ENCODE measurements at regions not wholly inside any gene's neighbourhood (a gene's known extent, or its start where the extent isn't known, plus 50 kb on each side); places are given as distances from the start of the nearest gene placed in this dataset.

DNA sequence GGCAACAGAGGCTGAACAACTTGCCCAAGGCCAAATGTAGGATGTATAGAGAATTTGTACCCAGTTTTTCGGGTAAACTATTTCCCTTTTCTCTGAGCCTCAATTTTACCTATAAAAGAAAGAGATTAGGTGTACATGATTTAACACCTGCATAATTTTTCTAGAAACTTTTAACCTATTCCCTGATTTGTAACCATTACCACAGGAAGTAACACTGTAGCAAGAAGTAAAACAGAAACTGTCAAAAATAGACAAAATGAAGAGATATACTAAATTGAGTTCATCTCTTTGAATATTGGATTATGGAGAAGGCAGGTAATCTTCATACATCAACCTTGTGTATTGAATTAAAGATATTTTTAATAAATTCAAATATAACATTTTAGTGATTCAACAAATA lies 136.2 kb downstream of the ZC3H11B start:
- no peak for DNase-seq (ENCODE audit: low read depth in 2 of 2)

DNA sequence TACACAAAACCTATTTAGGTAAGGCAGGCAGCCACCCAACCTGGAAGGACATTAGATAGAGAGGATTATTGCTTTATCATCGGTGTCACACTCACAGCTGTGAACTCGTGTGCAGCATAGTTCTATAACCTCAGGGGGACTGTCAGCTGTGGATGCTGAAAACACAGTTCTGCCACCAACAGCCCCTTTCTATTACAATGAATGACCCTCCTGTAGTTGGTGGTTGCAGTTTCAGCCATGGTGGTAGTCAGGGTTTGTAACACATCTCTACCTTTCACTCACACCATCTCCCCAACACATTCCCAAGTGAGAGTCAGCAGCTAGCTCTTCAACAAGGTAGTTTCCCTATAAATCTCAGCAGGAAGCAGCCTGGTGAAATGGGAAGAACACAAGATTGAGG lies 136.8 kb downstream of the ZC3H11B start:
- no peak for DNase-seq (ENCODE audit: low read depth in 2 of 2)

DNA sequence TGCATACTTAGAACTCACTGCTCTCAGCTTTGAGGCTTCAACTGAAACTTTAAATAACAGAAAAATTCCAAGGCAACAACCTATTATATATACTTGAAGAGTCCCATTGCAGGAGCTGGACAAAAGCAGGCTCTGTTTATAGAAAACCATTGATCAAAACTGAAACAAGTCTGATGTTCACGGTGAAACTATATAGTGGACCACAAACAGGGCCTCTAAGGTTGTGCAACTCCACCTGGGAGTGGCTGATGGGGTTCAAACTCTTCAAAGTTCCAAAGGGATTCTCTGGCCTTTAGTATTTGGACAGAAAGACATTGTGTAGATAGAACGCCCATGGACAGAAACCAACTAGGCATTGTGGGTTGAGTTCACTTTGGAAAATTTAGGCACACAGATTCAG lies 140.3 kb downstream of the ZC3H11B start:
- no peak for DNase-seq (ENCODE audit: low read depth in 2 of 2)

DNA sequence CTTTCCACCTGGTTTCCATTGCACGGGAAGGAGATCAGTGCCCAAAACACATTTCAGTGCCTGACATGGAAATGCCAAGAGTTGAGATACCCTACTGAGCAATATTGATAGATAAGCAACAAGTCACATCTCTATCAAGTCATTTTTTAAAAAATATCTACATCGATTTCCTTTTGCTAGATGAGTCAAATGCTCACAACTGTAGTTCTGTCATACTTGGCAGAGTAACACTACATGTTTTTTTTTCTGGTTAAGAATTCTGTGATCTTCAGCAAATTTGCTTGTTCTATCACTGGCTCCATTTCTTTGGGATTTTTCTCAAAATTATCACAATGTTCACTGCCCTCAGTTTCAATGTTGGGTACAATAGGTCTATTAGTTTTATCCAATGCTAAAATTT lies 145.4 kb downstream of the ZC3H11B start:
- no peak for DNase-seq (ENCODE audit: low read depth in 2 of 2)

DNA sequence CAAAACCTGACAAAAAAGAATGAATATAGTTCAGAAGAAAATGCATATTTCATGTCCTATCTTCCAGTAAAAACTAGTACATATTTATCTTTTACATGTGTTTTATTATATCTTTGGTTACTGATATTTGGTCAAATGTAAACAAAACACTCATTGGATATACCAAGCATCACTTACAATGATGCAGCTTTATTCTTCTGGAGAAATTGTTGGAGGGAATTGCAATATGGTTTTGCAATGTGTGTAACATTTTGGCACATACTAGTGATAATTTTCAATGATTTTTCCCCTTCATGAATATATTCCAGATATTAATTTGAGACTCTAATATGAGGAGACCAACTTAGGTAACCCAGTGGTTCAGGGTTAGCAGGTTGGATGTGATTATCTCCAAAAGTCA lies 146.1 kb downstream of the ZC3H11B start:
- no peak for DNase-seq (ENCODE audit: low read depth in 2 of 2)

DNA sequence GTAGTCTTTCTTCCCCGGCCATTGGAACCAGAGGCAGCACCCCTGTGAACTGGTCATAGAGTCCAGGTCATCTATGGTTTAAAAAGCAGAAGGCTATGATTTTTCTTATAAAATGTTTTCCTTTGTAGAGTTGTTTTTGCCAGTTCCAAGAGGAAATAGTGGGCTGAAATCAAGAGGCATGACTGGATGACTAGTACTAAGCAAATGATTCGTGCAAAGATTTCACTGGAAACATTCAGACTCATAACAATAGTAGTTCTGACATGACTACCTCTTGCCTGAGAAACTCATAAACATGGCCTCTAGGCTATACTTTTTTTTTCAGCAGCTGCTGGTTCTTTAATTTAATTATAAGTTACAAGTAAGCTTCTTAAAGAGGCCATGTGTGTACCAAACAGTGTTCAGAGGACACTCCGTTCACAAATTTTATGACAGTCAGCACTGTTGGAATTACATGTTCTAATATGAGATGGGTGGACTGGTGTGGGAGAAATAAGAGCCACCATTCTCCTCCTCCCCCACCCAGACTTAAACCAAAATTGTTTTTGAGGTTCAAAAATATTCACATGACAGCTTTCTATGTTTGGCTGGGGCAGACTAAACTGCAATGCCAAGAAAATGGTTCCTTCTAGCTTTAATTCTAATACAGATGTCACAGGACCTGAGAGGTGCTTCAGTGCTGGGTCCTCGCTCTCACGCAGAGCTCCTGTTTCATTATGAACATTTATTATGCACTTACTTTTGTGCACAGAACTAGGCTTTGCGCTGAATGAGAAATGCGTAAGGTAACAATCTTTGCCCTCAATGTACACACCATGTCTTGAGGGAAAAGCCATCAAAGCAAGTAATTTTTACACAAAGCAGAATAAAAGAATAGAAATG lies 147.5 kb downstream of the ZC3H11B start:
- DNase-seq (ENCODE audit: low read depth in 2 of 2), result no peak

DNA sequence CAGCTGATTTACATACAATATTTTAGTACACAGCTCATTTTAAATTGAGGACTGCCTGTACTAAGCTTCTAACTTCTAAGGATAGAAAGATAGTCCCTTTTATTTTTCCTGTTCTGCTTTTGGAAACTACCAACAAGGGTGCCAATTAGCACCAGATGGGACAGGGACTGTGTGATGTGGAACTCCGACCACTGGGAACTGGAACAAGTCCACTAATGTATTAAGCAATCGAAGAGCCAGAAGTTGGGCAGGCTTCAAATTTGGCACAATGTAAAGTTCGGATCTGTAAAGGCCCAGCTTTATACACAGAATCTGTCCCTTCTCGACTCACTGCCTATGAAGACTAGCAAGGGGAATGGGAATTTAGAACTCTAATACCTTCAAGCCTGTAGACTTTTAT lies 149.3 kb downstream of the ZC3H11B start:
- no peak for DNase-seq (ENCODE audit: low read depth in 2 of 2)

DNA sequence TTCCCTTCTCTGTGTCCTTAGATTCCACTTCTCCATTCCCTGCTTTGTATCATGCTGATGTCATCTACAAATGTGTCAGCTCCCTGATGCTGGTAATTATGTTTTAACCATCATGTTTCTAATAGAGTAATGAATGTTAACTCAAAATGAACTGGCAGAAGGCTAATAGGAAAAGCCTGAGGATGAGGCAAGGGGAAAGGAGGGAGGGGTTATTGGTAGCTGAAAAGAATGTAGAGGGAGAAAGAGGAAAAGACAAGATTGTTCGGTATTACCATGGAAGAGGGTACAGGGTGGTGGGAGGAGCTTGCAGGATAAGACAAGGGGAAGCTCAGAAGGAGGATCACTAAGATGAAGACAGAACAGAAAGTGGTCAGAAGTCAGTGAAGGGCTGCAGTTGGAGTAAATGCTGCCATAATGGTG lies 150.9 kb downstream of the ZC3H11B start:
- DNase-seq (ENCODE audit: low read depth in 2 of 2), result no peak

DNA sequence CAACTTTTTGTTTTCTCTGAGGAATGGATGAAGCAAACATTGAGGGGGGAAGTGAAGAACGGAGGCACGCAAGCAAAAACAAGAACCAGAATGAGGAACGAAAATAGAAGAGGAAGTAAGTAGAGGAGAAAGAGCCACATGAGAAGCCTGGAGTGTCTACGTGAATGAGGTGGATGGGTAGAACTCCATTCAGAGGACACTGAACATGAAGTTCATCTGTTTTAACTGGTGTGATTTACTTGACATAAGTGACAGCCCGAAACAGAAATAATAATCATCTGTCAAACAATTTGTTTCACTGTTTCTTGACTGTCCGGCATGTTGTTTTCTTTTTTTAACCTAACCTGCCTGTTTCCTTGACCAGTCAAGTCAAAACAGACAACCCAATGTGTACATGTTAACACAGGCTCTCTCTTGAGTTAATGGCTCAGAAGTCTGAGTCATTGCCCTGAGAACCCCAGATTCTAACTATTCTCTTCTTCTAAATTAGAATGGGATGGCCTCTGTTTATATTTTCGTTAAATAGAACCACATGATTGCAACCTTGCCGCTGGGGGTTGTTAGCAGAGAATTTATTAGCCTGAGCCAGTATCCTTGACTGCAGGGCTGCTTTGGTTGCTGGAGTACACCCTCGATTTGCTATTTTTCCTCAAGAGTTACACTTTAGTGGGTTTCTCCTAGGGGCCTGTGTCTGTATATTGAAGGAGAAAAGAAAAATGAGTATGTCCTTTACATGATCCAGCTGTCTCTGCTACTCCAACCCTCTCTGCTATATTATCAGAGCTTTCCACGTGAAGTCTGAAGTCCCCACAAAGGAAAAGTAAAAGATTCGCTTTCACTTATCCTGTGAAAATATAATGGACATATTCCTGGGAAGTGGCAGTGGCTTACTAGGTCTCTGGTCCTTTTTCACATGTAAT lies 151.7 kb downstream of the ZC3H11B start:
- no peak for DNase-seq (ENCODE audit: low read depth in 2 of 2)

DNA sequence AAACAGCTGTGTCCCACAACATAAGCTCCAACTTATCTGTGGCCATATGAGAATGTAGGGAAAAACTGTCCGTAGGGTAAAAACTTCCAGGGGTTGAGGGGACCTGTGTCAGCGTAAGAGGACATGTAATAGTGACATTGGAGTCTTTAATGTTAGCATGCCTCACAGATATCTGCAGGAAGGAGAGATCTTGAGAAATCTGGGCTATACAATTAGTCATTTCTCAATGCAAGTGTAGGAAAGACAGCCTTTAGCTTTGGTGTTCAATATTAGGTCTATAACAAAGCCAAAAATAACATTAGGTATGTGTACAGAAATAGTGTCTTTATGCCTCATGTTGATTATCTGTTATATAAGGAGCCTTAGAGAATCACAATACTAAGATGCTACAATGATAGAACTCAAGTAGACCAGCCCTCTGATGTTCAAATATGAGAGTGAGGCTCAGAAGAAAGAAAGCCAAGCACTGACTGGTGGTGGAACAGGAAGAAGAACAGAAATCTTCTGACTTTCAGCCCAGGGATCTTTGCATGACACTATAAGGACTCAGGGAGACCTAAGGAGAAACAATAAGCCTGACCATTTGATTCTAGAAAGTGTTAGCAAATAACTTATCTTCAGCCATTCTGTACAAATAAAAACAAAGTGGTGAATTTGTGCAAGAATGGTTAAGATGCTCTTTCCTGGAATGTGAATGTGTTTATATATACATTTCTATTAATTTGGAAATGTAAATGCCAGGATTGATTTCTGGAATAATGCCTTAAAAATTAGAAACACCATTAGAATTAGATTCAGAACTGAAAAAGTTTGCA lies 152.6 kb downstream of the ZC3H11B start:
- DNase-seq (ENCODE audit: low read depth in 2 of 2), result no peak

DNA sequence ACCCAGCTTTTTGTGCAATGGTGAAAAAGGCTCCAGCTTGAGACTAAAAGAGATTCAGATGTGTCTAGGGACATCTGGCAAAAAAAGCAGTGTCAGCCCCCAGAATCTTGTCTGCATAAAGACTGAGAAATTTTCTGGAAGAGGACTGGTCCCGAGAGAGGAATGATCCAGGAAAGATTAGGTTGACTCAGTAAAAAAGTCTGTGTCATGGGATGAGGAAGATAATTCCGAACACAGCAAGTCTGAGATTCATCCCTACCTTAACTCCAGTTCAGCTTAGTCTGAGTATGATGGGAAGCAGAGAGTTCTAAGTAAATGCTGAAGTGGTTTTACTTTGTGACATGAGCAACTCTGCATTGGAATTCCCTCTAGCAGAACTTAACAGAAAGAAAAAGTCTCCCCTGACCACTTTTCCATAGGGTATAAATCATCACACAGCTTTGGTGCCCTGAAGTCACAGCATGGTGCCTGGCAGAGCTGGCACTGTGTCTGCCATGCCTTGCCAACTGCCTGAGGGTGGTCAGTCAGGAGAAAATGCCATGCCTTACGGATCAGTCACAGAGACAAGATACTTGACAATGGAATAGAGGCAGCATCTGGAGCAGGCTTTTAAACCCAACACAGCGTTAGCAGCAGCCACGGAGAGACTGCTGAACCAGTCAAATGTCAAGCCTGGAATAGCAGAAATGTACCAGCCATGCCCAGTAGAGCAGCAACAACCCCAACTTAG lies 153.4 kb downstream of the ZC3H11B start:
- DNase-seq (ENCODE audit: low read depth in 2 of 2), result no peak

DNA sequence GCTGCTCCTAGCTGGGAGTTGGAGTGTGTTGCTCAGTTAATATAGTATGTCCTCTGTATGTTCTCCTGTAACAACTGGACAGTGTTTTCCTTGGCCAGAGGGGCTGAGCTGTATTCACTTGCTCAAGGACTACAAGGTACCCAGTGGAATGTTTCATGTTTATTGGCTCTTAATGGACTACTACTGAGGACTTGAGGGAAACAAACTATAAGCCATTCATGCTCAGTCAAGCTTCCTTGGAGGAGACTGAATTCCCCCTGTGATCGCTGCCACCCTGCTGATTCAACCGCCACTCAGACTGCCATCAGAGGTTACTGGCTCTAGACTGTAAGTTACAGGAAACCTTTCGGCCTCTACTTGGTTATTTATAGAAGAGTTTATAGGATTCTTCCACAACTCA lies 166.6 kb downstream of the ZC3H11B start:
- DNase-seq (ENCODE audit: low read depth in 2 of 2), result no peak

DNA sequence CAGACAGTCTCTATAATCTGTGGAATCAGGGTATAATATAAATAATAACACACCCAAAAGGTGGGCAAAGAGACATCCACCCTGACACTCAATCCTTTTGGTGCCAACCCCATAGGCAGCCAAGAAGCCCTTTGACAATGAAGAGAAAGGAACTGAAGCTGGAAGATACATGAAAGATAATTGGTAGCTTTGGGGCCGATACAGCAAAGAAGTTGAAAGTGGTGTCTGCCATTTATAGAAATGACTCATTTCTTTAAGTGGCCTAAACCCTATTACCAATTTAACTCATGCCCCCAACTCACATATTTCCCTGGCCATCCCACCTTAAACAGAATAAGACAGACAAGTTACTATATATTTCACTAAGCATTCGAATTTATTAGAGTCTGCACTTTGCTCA lies 167.0 kb downstream of the ZC3H11B start:
- DNase-seq (ENCODE audit: low read depth in 2 of 2), result no peak

DNA sequence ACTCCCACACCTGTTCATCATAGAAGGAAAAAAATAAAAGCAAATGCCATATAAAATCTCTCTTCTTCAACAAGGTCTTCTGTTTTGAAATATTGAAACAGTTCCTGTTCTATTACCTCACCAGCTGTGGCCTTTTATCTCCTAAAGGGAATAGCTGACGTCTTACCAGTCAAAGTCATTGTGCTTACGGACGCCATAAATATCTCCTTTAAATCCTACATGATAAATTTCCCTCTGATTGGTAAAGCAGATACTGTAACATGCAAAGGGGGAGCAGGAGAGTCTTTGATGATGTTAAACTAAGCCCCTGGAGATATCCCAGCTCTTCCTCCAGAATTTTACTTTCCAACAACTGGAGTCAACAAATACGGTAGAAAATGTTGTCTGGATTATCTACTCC lies 168.4 kb downstream of the ZC3H11B start:
- DNase-seq (ENCODE audit: low read depth in 2 of 2), result no peak

DNA sequence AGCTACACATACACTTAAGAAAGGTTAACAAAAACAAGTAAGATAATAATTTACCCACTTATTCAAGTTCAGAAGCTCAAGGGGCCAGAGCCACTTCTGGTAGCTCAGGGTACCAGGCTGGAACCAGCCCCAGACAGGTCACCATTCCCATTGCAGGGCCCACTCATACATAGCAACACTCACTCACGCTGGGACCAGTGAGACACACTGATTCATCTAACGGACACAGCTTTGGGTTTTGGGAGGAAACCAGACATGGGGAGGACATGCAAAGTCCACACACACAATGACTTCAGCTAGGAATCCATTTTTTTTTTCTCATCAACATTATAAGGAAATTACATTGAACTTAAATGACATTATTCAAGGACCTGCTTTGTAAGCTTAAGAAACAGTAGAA lies 169.1 kb downstream of the ZC3H11B start:
- DNase-seq (ENCODE audit: low read depth in 2 of 2), result no peak

DNA sequence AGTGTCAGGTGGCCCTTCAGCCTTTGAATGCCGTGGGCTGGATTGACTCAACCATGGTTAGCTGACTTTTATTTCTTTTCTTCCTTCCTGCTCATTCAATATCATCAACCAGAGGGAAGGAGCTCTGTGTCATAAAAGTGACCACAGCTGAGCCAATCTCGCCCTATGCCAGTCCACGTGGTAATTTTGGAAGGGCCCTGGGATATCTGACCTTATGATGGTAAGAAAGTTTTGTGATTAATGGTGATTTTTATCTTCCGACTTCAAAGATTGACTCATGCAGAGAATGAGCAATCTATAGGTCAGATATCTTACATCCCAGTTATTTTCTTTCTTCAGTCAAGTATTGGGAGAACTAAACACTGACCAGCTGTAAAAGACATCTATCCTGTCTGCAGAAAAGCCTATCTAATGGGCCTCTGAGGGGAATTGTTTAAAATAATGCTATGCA lies 170.3 kb downstream of the ZC3H11B start:
- no peak for DNase-seq (ENCODE audit: low read depth in 2 of 2)

DNA sequence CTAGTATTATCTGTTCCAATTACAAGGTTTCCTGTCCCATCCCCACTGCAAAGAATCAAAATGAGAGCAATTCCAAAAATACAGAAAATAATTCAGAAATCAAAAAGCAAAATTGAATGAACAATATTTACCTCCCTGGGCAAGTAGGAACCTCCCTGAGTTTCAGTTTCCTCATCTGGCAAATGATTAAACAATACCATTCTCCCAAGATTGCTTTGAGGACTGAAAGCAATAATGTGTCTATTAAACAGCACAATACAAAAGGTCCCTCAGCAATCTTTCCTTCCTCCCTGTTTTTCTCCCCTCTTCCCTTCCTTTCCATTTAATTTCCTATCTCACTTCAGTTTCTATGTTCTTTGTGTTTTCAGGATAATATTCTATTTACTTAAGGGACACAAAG lies 171.0 kb downstream of the ZC3H11B start:
- no peak for DNase-seq (ENCODE audit: low read depth in 2 of 2)

DNA sequence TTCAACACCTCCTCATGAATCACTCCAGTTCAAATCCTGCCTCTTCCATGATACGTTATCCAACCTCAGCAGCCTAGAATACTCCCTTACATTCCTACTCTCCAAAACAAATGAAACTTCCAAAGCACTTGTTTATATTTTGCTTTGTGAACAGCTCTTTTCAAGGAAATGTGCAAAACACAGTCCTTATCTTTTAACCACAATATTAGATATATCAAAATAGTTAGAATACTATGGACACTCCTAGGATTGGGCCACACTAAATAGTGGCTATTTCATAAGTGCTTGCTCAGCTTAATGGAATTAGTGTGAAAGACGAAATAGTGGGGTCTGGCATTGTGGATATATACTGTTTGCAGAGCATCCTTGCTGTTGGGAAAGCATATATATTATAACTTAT lies 173.5 kb downstream of the ZC3H11B start:
- no peak for DNase-seq (ENCODE audit: low read depth in 2 of 2)

DNA sequence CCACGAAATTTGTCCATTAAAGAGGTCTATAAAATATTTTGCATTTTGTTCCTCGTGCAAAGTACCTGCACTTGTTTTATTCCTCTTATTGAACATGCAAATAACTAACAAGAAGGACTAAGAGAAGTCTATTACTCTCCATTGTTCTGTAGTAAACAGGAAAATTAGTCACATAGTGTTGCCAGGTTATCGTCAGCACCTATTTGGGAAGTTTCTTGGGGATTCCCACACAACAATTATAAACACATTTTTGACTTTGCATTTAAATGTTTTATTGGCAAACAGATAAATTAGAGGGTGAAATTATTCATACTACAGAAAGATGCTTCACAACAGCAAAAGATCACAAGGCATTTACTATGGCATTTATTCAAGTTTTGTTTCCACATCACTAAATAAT lies 174.5 kb downstream of the ZC3H11B start:
- DNase-seq (ENCODE audit: low read depth in 2 of 2), result no peak

DNA sequence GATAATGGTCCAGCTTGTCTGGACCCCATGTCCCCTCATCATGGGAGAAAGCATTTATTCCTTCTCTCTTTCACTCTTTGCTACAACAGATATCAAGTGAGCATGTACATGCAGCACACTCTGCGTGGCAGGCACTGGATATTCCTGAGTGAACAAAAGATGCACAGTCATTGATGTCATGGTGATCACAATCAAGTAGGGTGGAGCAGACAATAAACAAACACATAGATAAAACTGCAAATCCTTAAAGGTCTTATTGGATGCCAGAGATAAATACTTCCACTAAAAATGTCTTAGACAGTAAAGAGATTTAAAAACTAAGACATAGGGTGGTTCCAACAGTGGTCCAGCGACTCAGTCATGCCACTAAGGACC lies 178.0 kb downstream of the ZC3H11B start:
- no peak for DNase-seq (ENCODE audit: low read depth in 2 of 2)

DNA sequence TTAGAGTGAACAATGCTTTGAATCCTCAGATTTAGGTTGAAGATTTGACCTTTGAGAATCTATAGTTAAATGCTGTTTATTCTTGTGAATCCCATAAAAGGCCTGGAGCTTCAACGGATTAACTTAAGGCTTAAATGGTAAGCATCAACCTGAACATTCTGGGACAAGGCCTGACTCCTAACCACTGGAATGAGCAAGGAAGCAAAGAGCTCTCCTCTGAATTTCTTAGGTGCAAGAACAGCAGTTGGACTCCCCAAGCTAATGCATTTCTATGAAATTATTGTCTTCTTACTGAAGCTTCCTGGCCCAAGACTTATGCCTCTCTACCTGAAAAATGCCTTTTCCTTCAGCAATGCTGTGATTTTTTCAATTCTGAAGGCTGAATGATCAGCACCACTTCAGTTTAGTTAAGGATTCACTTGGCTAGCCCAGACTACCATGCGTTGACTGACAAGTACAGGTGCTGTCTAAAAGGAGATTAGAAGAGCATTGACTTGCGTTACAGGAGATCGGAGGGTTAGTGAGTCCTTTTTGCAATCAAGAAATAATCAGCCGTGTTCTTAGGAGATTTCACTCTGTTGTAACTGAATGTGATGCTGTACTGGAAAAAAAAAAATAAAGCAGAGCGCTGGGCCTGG lies 178.5 kb downstream of the ZC3H11B start:
- no peak for DNase-seq (ENCODE audit: low read depth in 2 of 2)
